Putamen (tissue), 1 donor: ENCODE measurements at regions not wholly inside any gene's neighbourhood (a gene's known extent, or its start where the extent isn't known, plus 50 kb on each side); places are given as distances from the start of the nearest gene placed in this dataset.
"Not testable (repeated sequence)": the region's sequence is repeated elsewhere in the genome, so short reads cannot be mapped to it uniquely, and the experiment has no call there.

Experiments used
- DNase-seq: peaks from one replicate; pipeline ENCODE4 v3.0.0-alpha.2; 2016; ENCODE audit warnings: low spot score

- DNase-seq, result no peak
These were observed 218.6 kb upstream of the TSPY4 start for GRCh38 chrY:9118704-9119103.

- no peak for DNase-seq
These were observed 212.6 kb upstream of the TSPY4 start for GRCh38 chrY:9124623-9125022.

- DNase-seq, result no peak
These were observed 210.7 kb upstream of the TSPY4 start for GRCh38 chrY:9126545-9126944.

GRCh38 chrY:9143366-9143765 lies 193.9 kb upstream of the TSPY4 start:
- DNase-seq, result not testable (repeated sequence)

- not testable (repeated sequence) for DNase-seq
These were observed 182.7 kb upstream of the TSPY4 start for GRCh38 chrY:9154552-9154951.

- DNase-seq, result no peak
These were observed 181.5 kb upstream of the TSPY4 start for GRCh38 chrY:9155721-9156120.

- no peak for DNase-seq
These were observed 178.6 kb upstream of the TSPY4 start for GRCh38 chrY:9158616-9159015.

- not testable (repeated sequence) for DNase-seq
These were observed 176.9 kb upstream of the TSPY4 start for GRCh38 chrY:9160331-9160730.

GRCh38 chrY:9160976-9161375 lies 176.3 kb upstream of the TSPY4 start:
- DNase-seq, result not testable (repeated sequence)

GRCh38 chrY:9161990-9162389 lies 175.3 kb upstream of the TSPY4 start:
- not testable (repeated sequence) for DNase-seq

GRCh38 chrY:9162424-9162823 lies 174.8 kb upstream of the TSPY4 start:
- not testable (repeated sequence) for DNase-seq

GRCh38 chrY:9177641-9178040 lies 159.6 kb upstream of the TSPY4 start:
- DNase-seq, result not testable (repeated sequence)

GRCh38 chrY:9184827-9185226 lies 152.4 kb upstream of the TSPY4 start:
- not testable (repeated sequence) for DNase-seq

GRCh38 chrY:9207082-9207481 lies 130.2 kb upstream of the TSPY4 start:
- not testable (repeated sequence) for DNase-seq

GRCh38 chrY:9226409-9226808 lies 110.9 kb upstream of the TSPY4 start:
- DNase-seq, result no peak

GRCh38 chrY:9257255-9257654 lies 80.0 kb upstream of the TSPY4 start:
- no peak for DNase-seq

GRCh38 chrY:9257725-9258124 lies 79.5 kb upstream of the TSPY4 start:
- DNase-seq, result no peak

GRCh38 chrY:9259368-9259767 lies 77.9 kb upstream of the TSPY4 start:
- DNase-seq, result peak; percentile 64

GRCh38 chrY:9260426-9260825 lies 76.8 kb upstream of the TSPY4 start:
- DNase-seq, result no peak

- DNase-seq, result no peak
These were observed 71.7 kb upstream of the TSPY4 start for GRCh38 chrY:9265551-9265950.

- DNase-seq, result not testable (repeated sequence)
These were observed 66.9 kb upstream of the TSPY4 start for GRCh38 chrY:9270351-9270750.

GRCh38 chrY:9272847-9273246 lies 64.4 kb upstream of the TSPY4 start:
- DNase-seq, result not testable (repeated sequence)

- not testable (repeated sequence) for DNase-seq
These were observed 58.4 kb upstream of the TSPY4 start for GRCh38 chrY:9278842-9279241.
